ENCODE measurements at regions not wholly inside any gene's neighbourhood (a gene's known extent, or its start where the extent isn't known, plus 50 kb on each side); places are given as distances from the start of the nearest gene placed in this dataset.

- Histone ChIP-seq H3K36me3 (ENCODE audit: control insufficient read depth in 1 of 2, insufficient read depth in 2 of 2, low read length in 2 of 2) (no peaks in the 10 kb centered on the region), H3K27me3 (ENCODE audit: control insufficient read depth in 1 of 2, insufficient read depth in 2 of 2, low read length in 2 of 2) (no peaks in the 10 kb centered on the region), H3K4me3 (ENCODE audit: low read depth in 1 of 2, low read length in 2 of 2) (no peak overlapping the region), H3K27ac (ENCODE audit: low read depth, low read length) (no peak overlapping the region), H3K9me3 (ENCODE audit: control insufficient read depth in 1 of 2, low read length in 2 of 2) (no peaks in the 10 kb centered on the region), H3K4me1 (ENCODE audit: control insufficient read depth in 1 of 2, insufficient read depth in 2 of 2, low read length in 2 of 2) (no peaks in the 10 kb centered on the region), H3K9ac (ENCODE audit: low read depth in 1 of 2, low read length in 2 of 2) (no peak overlapping the region)
These were observed 451.3 kb downstream of the NAF1 start for GRCh38 chr4:162715401-162715800.

GRCh38 chr4:162707962-162708361, 458.7 kb downstream of the NAF1 start:
- H3K36me3 ChIP-seq (ENCODE audit: control insufficient read depth in 1 of 2, insufficient read depth in 2 of 2, low read length in 2 of 2) = no peaks in the 10 kb centered on the region
- no peak overlapping the region for H3K27ac ChIP-seq (ENCODE audit: low read depth, low read length)
- no peak overlapping the region for H3K4me3 ChIP-seq (ENCODE audit: low read depth in 1 of 2, low read length in 2 of 2)
- no peak overlapping the region for H3K9ac ChIP-seq (ENCODE audit: low read depth in 1 of 2, low read length in 2 of 2)
- H3K9me3 ChIP-seq (ENCODE audit: control insufficient read depth in 1 of 2, low read length in 2 of 2) = no peaks in the 10 kb centered on the region
- no peaks in the 10 kb centered on the region for H3K4me1 ChIP-seq (ENCODE audit: control insufficient read depth in 1 of 2, insufficient read depth in 2 of 2, low read length in 2 of 2)
- no peaks in the 10 kb centered on the region for H3K27me3 ChIP-seq (ENCODE audit: control insufficient read depth in 1 of 2, insufficient read depth in 2 of 2, low read length in 2 of 2)

DNA sequence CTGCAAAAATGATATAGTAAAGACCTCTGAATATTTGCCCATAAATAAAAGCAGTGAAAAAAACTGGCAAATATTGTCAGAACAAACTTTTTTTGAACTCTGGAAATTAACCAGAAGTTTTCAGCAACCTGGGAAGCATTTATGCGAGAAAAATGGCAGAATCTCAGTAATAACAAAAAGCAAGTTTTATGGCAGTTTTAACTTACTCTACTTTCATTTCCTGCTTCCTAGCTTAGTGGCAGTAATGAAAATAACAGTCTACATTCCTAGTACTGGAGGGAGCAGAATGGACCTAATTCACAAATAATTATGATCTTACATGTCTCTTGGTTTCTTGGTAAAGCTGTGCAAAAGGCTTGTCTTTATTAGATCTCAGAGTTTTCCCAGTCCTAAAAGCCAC, 460.1 kb downstream of the NAF1 start:
- Histone ChIP-seq H3K9ac (ENCODE audit: low read depth in 1 of 2, low read length in 2 of 2) (no peak overlapping the region), H3K4me3 (ENCODE audit: low read depth in 1 of 2, low read length in 2 of 2) (no peak overlapping the region), H3K27ac (ENCODE audit: low read depth, low read length) (no peak overlapping the region), H3K36me3 (ENCODE audit: control insufficient read depth in 1 of 2, insufficient read depth in 2 of 2, low read length in 2 of 2) (no peaks in the 10 kb centered on the region), H3K4me1 (ENCODE audit: control insufficient read depth in 1 of 2, insufficient read depth in 2 of 2, low read length in 2 of 2) (no peaks in the 10 kb centered on the region), H3K27me3 (ENCODE audit: control insufficient read depth in 1 of 2, insufficient read depth in 2 of 2, low read length in 2 of 2) (no peaks in the 10 kb centered on the region), H3K9me3 (ENCODE audit: control insufficient read depth in 1 of 2, low read length in 2 of 2) (no peaks in the 10 kb centered on the region)

GRCh38 chr4:162706051-162706450, 460.6 kb downstream of the NAF1 start:
- H3K4me3 ChIP-seq (ENCODE audit: low read depth in 1 of 2, low read length in 2 of 2) = no peak overlapping the region
- H3K27me3 ChIP-seq (ENCODE audit: control insufficient read depth in 1 of 2, insufficient read depth in 2 of 2, low read length in 2 of 2) = no peaks in the 10 kb centered on the region
- H3K4me1 ChIP-seq (ENCODE audit: control insufficient read depth in 1 of 2, insufficient read depth in 2 of 2, low read length in 2 of 2) = no peaks in the 10 kb centered on the region
- H3K36me3 ChIP-seq (ENCODE audit: control insufficient read depth in 1 of 2, insufficient read depth in 2 of 2, low read length in 2 of 2) = no peaks in the 10 kb centered on the region
- no peaks in the 10 kb centered on the region for H3K9me3 ChIP-seq (ENCODE audit: control insufficient read depth in 1 of 2, low read length in 2 of 2)
- H3K9ac ChIP-seq (ENCODE audit: low read depth in 1 of 2, low read length in 2 of 2) = no peak overlapping the region
- no peak overlapping the region for H3K27ac ChIP-seq (ENCODE audit: low read depth, low read length)

- H3K27me3 ChIP-seq (ENCODE audit: control insufficient read depth in 1 of 2, insufficient read depth in 2 of 2, low read length in 2 of 2) = no peaks in the 10 kb centered on the region
- H3K4me3 ChIP-seq (ENCODE audit: low read depth in 1 of 2, low read length in 2 of 2) = no peak overlapping the region
- no peak overlapping the region for H3K9ac ChIP-seq (ENCODE audit: low read depth in 1 of 2, low read length in 2 of 2)
- no peaks in the 10 kb centered on the region for H3K36me3 ChIP-seq (ENCODE audit: control insufficient read depth in 1 of 2, insufficient read depth in 2 of 2, low read length in 2 of 2)
- no peaks in the 10 kb centered on the region for H3K4me1 ChIP-seq (ENCODE audit: control insufficient read depth in 1 of 2, insufficient read depth in 2 of 2, low read length in 2 of 2)
- no peak overlapping the region for H3K27ac ChIP-seq (ENCODE audit: low read depth, low read length)
- no peaks in the 10 kb centered on the region for H3K9me3 ChIP-seq (ENCODE audit: control insufficient read depth in 1 of 2, low read length in 2 of 2)
These were observed 461.4 kb downstream of the NAF1 start for GRCh38 chr4:162705130-162705803.

- Histone ChIP-seq H3K36me3 (ENCODE audit: control insufficient read depth in 1 of 2, insufficient read depth in 2 of 2, low read length in 2 of 2) (no peaks in the 10 kb centered on the region), H3K4me1 (ENCODE audit: control insufficient read depth in 1 of 2, insufficient read depth in 2 of 2, low read length in 2 of 2) (no peaks in the 10 kb centered on the region), H3K27ac (ENCODE audit: low read depth, low read length) (no peak overlapping the region), H3K9me3 (ENCODE audit: control insufficient read depth in 1 of 2, low read length in 2 of 2) (no peaks in the 10 kb centered on the region), H3K9ac (ENCODE audit: low read depth in 1 of 2, low read length in 2 of 2) (no peak overlapping the region), H3K4me3 (ENCODE audit: low read depth in 1 of 2, low read length in 2 of 2) (no peak overlapping the region), H3K27me3 (ENCODE audit: control insufficient read depth in 1 of 2, insufficient read depth in 2 of 2, low read length in 2 of 2) (no peaks in the 10 kb centered on the region)
These were observed 465.8 kb downstream of the NAF1 start for GRCh38 chr4:162700815-162701361.

GRCh38 chr4:162700358-162700757, 466.3 kb downstream of the NAF1 start:
- H3K4me1 ChIP-seq (ENCODE audit: control insufficient read depth in 1 of 2, insufficient read depth in 2 of 2, low read length in 2 of 2) = no peaks in the 10 kb centered on the region
- no peak overlapping the region for H3K27ac ChIP-seq (ENCODE audit: low read depth, low read length)
- H3K4me3 ChIP-seq (ENCODE audit: low read depth in 1 of 2, low read length in 2 of 2) = no peak overlapping the region
- H3K27me3 ChIP-seq (ENCODE audit: control insufficient read depth in 1 of 2, insufficient read depth in 2 of 2, low read length in 2 of 2) = no peaks in the 10 kb centered on the region
- H3K9me3 ChIP-seq (ENCODE audit: control insufficient read depth in 1 of 2, low read length in 2 of 2) = peaks cover 0 to under 1% of the 10 kb centered on the region in 2 donors
- no peaks in the 10 kb centered on the region for H3K36me3 ChIP-seq (ENCODE audit: control insufficient read depth in 1 of 2, insufficient read depth in 2 of 2, low read length in 2 of 2)
- H3K9ac ChIP-seq (ENCODE audit: low read depth in 1 of 2, low read length in 2 of 2) = no peak overlapping the region

DNA sequence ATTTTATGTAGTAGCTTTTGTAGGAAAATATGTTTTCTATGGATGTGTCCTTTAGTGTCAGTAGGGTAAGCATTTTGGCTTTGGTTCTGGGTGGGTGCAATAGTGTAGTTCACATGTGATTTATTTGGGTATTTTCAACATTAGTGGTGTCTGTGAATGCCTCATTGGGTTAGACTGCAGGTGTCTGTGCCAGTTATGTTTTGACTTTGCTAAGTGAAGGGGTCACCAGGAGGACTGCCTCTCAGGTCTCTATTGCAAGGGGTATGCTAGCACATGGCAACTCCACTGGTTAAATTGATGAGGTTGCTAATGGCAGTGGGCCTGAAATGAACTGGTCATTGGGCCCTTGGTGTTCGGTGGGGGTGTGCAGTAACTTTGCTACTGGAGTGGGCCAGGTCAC, 467.1 kb downstream of the NAF1 start:
- peaks cover 0 to 3% of the 10 kb centered on the region in 2 donors for H3K9me3 ChIP-seq (ENCODE audit: control insufficient read depth in 1 of 2, low read length in 2 of 2)
- no peak overlapping the region for H3K9ac ChIP-seq (ENCODE audit: low read depth in 1 of 2, low read length in 2 of 2)
- no peak overlapping the region for H3K27ac ChIP-seq (ENCODE audit: low read depth, low read length)
- H3K4me3 ChIP-seq (ENCODE audit: low read depth in 1 of 2, low read length in 2 of 2) = no peak overlapping the region
- H3K36me3 ChIP-seq (ENCODE audit: control insufficient read depth in 1 of 2, insufficient read depth in 2 of 2, low read length in 2 of 2) = no peaks in the 10 kb centered on the region
- no peaks in the 10 kb centered on the region for H3K27me3 ChIP-seq (ENCODE audit: control insufficient read depth in 1 of 2, insufficient read depth in 2 of 2, low read length in 2 of 2)
- no peaks in the 10 kb centered on the region for H3K4me1 ChIP-seq (ENCODE audit: control insufficient read depth in 1 of 2, insufficient read depth in 2 of 2, low read length in 2 of 2)

DNA sequence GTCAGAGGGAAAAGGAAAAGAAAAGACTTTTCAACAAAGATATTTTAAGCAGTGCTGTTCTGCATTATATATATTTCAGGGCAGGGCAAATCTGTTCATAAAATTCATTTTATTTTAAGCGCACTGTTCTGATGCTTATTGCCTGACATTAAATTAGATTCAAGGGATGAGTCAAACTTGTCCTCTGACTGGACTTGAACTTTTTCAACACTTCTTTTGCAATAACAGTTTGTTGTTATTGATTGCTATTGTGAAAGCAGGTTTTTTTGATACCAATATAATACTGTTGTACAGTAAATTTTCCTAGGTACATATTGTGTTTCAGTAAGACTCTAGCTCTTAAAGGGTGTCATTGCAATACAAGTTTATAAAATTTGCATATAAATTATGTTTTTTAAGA, 481.3 kb downstream of the NAF1 start:
- Histone ChIP-seq H3K27me3 (ENCODE audit: control insufficient read depth in 1 of 2, insufficient read depth in 2 of 2, low read length in 2 of 2) (no peaks in the 10 kb centered on the region), H3K4me3 (ENCODE audit: low read depth in 1 of 2, low read length in 2 of 2) (no peak overlapping the region)

DNA sequence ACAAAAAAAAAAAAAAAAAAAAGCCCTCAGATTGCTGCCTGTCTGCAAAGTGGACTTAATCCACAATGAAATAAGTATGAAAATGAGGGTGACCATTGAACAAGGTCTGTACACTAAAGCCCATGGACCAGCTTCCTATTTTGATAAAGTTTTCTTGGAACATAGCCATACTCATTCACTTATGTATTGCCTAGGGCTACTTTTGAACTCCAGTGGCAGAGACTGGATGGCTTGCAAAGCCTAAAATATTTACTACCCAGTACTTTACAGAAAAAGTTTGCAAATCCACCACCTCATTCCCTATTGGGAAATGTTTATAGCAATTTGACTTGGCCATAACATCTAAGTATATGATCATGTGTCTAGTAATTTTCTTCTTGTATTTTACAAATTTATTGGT, 481.7 kb downstream of the NAF1 start:
- Histone ChIP-seq H3K36me3 (ENCODE audit: control insufficient read depth in 1 of 2, insufficient read depth in 2 of 2, low read length in 2 of 2) (no peaks in the 10 kb centered on the region), H3K4me1 (ENCODE audit: control insufficient read depth in 1 of 2, insufficient read depth in 2 of 2, low read length in 2 of 2) (no peaks in the 10 kb centered on the region), H3K27ac (ENCODE audit: low read depth, low read length) (no peak overlapping the region), H3K4me3 (ENCODE audit: low read depth in 1 of 2, low read length in 2 of 2) (no peak overlapping the region), H3K9me3 (ENCODE audit: control insufficient read depth in 1 of 2, low read length in 2 of 2) (no peaks in the 10 kb centered on the region), H3K27me3 (ENCODE audit: control insufficient read depth in 1 of 2, insufficient read depth in 2 of 2, low read length in 2 of 2) (no peaks in the 10 kb centered on the region), H3K9ac (ENCODE audit: low read depth in 1 of 2, low read length in 2 of 2) (no peak overlapping the region)

More for the DNA sequence above, 481.3 kb downstream of the NAF1 start:
- Histone ChIP-seq H3K9ac (ENCODE audit: low read depth in 1 of 2, low read length in 2 of 2) (no peak overlapping the region), H3K27ac (ENCODE audit: low read depth, low read length) (no peak overlapping the region), H3K36me3 (ENCODE audit: control insufficient read depth in 1 of 2, insufficient read depth in 2 of 2, low read length in 2 of 2) (no peaks in the 10 kb centered on the region), H3K4me1 (ENCODE audit: control insufficient read depth in 1 of 2, insufficient read depth in 2 of 2, low read length in 2 of 2) (no peaks in the 10 kb centered on the region), H3K9me3 (ENCODE audit: control insufficient read depth in 1 of 2, low read length in 2 of 2) (no peaks in the 10 kb centered on the region)
